HL-60/S4 (cell line): ENCODE measurements at regions not wholly inside any gene's neighbourhood (a gene's known extent, or its start where the extent isn't known, plus 50 kb on each side); places are given as distances from the start of the nearest gene placed in this dataset.

ENCODE experiments used
- in situ Hi-C: fragments of 300-500 bp; cut with MboI; formaldehyde crosslinking; loops from 2 replicates; pipeline ENCODE4 v1.14.3; 2022; ENCODE audit warnings: low sequenced_read_pairs

GRCh38 chr7:46488607-46489006 is 567.5 kb upstream of the IGFBP3 start:
- in situ Hi-C loops = no loop called here

GRCh38 chr7:46486256-46487206 is 565.5 kb upstream of the IGFBP3 start:
- in situ Hi-C loops = no loop called here

DNA sequence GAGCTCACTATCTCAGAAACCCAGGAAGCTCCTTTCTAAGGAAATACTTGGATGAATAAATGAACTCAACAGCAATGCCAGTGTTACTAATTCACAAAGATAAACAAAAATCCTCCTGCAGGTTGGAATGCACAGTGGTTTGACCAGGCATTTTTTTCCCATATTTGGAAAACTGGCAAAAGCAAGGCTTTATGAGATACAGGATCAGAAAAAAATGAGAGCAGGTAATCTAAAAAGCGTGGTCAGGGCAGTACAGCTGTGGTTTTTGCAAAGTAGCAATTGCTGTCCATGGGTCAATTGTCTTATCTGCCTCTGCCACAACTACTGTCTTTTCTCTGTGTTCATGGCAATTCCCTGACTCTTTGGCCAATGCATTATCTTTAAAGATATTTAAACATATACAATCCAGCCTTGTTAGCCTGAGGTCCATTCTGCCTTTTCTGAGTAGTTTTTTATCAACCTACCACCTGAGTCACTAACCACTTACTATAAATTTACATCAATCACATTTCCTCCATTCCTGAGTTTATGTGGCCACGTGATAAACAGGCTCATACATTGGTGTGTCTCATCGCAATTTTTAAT is 564.5 kb upstream of the IGFBP3 start:
- in situ Hi-C loops = no loop called here

DNA sequence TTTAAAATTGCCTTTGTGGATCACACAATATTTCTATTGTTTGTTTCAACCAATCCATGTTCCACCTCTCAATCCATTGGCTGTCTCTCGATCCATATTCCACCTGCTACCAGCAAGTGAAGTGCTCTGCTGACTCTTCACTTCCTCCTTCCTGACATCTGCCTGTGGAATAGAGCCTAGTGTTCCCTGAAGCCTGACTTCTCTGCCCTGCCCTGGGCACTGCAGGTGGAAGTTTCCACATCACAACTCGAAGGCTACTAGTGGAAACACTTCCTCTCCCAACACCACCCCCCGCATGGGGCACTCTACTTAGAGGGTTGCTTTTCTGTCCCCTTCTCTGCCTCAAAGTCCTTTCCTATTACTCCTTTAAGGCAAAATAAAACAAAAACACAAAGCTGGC is 563.8 kb upstream of the IGFBP3 start:
- in situ Hi-C loops = no loop called here

DNA sequence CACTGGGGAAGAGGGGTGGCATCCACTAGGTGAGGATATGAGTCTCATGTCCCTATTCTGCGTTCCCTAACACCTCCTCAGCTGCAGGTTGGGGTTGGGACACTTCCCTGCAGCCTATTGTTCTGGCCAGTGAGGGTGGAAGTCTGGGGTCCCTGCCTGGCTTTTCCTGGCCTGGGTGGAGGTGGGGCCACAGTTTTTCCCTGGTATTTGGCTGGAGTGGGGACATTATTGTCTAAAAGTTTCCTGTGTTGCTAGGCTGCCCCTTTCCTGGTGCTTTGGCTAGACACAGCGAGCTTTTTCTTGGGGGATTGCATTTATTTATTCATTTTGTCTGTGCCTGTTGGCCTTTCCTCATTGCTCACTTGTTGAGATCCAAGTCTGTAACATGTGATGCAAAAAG is 559.5 kb upstream of the IGFBP3 start:
- in situ Hi-C loops = no loop called here

DNA sequence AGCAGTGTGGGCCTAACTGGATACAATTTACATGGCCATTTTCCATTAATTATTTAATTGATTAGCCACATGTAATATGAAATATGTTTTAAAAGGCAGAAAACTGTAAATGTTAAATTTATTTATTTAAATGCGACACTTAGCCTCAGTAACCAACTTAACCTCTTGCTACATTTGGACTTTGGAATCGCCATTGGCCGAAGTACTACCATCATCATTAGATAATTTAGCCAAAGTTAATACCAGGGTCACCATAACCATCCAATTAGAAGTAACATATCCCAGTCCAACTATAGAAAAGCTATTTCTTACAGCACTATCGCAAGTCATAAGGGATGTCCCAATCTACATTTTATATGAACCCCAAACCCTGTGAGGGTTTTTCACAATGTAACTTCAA is 558.6 kb upstream of the IGFBP3 start:
- in situ Hi-C loops = no loop called here

DNA sequence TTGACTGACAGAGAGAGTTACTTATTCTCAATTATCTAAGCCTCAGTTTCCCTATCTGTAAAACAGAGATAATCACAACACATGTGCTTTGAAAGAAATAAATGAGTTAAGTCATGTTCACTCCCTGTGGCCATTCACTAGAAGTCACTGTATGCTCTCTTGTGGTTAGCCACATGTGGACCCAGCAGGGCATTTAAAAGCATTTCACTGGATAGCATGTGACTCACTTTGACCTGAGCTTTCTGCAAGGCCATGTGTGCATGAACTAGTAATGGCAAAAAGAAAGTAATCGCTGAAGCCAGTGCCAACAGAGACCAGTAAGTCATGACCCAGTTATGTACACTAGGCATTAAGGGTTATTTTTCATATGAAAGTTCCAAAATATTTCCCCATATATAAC is 557.0 kb upstream of the IGFBP3 start:
- in situ Hi-C loops = no loop called here

GRCh38 chr7:46468753-46469356 is 547.8 kb upstream of the IGFBP3 start:
- in situ Hi-C loops = no loop called here

GRCh38 chr7:46463170-46463569 is 542.1 kb upstream of the IGFBP3 start:
- in situ Hi-C loops = no loop called here

GRCh38 chr7:46461334-46461777 is 540.3 kb upstream of the IGFBP3 start:
- in situ Hi-C loops = no loop called here

DNA sequence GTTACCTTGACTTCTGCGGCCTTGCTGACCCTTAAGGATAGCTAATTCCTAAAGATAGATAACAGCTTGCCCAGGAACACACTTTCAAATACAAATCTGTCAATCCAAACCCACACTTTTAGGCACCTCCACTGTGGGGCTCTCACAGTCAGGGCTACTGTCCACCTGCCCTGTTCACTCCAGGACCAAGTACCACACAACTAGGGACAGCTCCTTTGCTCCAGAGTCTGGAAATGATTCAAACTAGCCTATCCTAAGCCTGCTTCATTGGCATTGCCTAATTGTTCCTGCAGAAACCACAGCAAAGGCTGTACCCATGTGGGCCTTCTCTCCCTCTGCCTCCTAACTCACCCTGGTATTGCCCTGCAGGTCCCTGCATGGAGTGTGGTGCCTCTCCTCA is 538.9 kb upstream of the IGFBP3 start:
- in situ Hi-C loops = no loop called here

GRCh38 chr7:46454816-46455215 is 533.7 kb upstream of the IGFBP3 start:
- in situ Hi-C loops = no loop called here

GRCh38 chr7:46452561-46453135 is 531.6 kb upstream of the IGFBP3 start:
- in situ Hi-C loops = no loop called here

GRCh38 chr7:46451846-46452245 is 530.8 kb upstream of the IGFBP3 start:
- in situ Hi-C loops = no loop called here

- in situ Hi-C loops = no loop called here
Measured at GRCh38 chr7:46450886-46451285, 529.8 kb upstream of the IGFBP3 start.

- in situ Hi-C loops = no loop called here
Measured at GRCh38 chr7:46450425-46450824, 529.4 kb upstream of the IGFBP3 start.

DNA sequence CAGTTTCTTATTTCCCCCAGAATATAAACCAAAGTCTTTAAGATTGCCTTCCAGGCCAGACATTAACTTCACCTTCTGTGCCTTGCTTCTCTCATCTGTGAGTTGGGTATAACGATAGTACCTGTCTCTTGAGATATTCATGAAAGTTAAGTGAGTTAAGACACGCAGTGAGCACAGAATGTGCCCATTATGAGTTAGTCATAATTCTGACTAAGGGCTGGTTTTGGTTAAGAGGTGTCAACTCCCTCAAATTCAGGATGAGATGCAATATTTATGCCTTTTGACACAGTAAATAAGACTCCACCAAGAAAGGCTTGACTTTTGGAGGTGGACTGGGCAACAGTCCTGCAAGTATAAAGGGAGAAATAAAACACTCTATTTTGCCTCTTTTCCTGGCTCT is 528.7 kb upstream of the IGFBP3 start:
- in situ Hi-C loops = no loop called here

DNA sequence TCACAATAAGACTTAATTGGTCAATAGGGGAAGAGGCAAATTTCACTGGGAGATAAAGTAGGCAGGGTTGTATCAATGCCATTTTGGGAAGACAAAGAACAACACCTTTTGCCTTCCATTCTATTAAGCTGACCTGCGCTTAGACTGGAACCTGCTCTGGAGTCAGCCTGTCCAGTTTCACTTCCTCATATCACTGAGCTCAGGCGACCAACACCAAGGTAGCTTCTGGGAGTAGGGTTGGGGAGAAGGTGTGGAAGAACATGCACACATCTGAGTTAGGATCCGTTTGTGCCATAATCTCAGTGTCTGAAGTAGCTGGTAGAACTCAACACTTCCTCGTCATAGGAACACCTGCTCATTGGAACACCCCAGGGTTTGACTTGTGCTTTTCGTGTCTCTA is 527.4 kb upstream of the IGFBP3 start:
- in situ Hi-C loops = no loop called here

DNA sequence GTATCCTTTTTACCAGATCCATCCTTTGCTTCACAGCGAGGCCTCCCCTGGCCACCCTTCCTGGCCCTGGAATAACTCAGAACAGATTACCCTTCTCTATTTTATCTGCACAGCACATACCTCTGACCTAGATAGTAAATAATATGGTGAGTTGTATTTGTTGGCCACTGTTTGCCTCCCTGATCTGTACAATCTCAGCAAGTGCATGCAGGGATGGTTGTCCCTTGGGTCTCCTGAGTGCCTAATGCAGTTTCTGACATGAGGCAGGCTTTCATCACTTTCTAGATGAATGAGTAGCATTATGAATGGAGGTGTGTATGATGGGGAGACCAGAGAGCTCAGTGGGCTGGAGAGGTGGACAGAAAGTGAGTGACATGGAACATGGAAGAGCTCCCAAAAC is 525.1 kb upstream of the IGFBP3 start:
- in situ Hi-C loops = no loop called here

GRCh38 chr7:46444256-46444655 is 523.2 kb upstream of the IGFBP3 start:
- in situ Hi-C loops = no loop called here

- in situ Hi-C loops = no loop called here
Measured at GRCh38 chr7:46440186-46440585, 519.1 kb upstream of the IGFBP3 start.

- in situ Hi-C loops = no loop called here
Measured at GRCh38 chr7:46432708-46433107, 511.6 kb upstream of the IGFBP3 start.
